Spleen (tissue), 11 donors: ENCODE measurements at regions not wholly inside any gene's neighbourhood (a gene's known extent, or its start where the extent isn't known, plus 50 kb on each side); places are given as distances from the start of the nearest gene placed in this dataset.
A peak's percentile ranks its signal among the peaks of the same experiment; 100 is the strongest.

Source experiments
- DNase-seq: peaks from one replicate; pipeline ENCODE4 v3.0.0-alpha.2; 2020
- H3K27ac ChIP-seq, 8 donors: fragments of 200-600 bp; sonication (generic) in 7 of 8; 1 replicate in 4 of 8; 2 replicates in 4 of 8; pipeline versions ENCODE4 v1.5.0 to v1.8.0; 2016 to 2021; ENCODE audit warnings: inconsistent platforms in 4 of 8, mild to moderate bottlenecking in 4 of 8, moderate library complexity in 1 of 8
- H3K27me3 ChIP-seq, 7 donors: fragments of 200-600 bp; sonication (generic) in 6 of 7; replicated peaks in 1 of 7; 1 replicate in 4 of 7; 2 replicates in 3 of 7; pipeline versions ENCODE4 v1.5.0 to v1.8.0; 2016 to 2021; ENCODE audit warnings: inconsistent platforms in 3 of 7, mild to moderate bottlenecking in 1 of 7
- H3K36me3 ChIP-seq, 6 donors: fragments of 200-600 bp; sonication (generic) in 5 of 6; 1 replicate in 4 of 6; 2 replicates in 2 of 6; pipeline versions ENCODE4 v1.5.0 to v1.8.0; 2016 to 2021; ENCODE audit warnings: inconsistent platforms in 2 of 6
- H3K4me1 ChIP-seq, 6 donors: fragments of 200-600 bp; sonication (generic) in 5 of 6; 1 replicate in 3 of 6; 2 replicates in 3 of 6; pipeline versions ENCODE4 v1.5.0 to v1.8.0; 2016 to 2021; ENCODE audit warnings: inconsistent platforms in 3 of 6
- H3K4me3 ChIP-seq, 8 donors: fragments of 200-600 bp; sonication (generic) in 7 of 8; 1 replicate in 4 of 8; 2 replicates in 4 of 8; pipeline versions ENCODE4 v1.5.0 to v1.8.0; 2016 to 2021; ENCODE audit warnings: inconsistent platforms in 4 of 8, mild to moderate bottlenecking in 4 of 8, moderate library complexity in 2 of 8
- H3K9me3 ChIP-seq, 8 donors: fragments of 200-600 bp; sonication (generic) in 7 of 8; 1 replicate in 4 of 8; 2 replicates in 4 of 8; pipeline versions ENCODE4 v1.5.0 to v1.8.0; 2016 to 2021; ENCODE audit warnings: inconsistent platforms in 4 of 8
- POLR2A ChIP-seq, 3 donors: fragments of 450-650 bp; IDR thresholded peaks; one replicate each; pipeline ENCODE4 v1.5.1; 2017; ENCODE audit warnings: antibody characterized with exemption in 3 of 3, mild to moderate bottlenecking in 1 of 3
- POLR2AphosphoS5 ChIP-seq, 3 donors: sonication (generic); formaldehyde crosslinking; IDR thresholded peaks; one replicate each; pipeline ENCODE4 v1.5.1; 2017; ENCODE audit warnings: antibody characterized with exemption in 3 of 3
- WGBS, 5 donors: extraction: QIAGEN DNeasy Blood & Tissue Kit in 3 of 5; methylation state at CpG; one replicate each; pipeline versions ENCODE4 v1.1.5 to v1.1.7; 2013 to 2018; 5-methylcytosine and 5-hydroxymethylcytosine counted together
- intact Hi-C: fragments of 100-400 bp; cut with DNase I; formaldehyde crosslinking; loops from one replicate; pipeline ENCODE4 v1.15.0; 2023; ENCODE audit warnings: low total_unique reads
- TF ChIP-seq, protein P1 (sequence below), 11 experiments: fragments of 200-600 bp in 7 of 11; fragments of 450-650 bp in 4 of 11; sonication (generic) in 4 of 11; IDR thresholded peaks in 8 of 11; conservative IDR thresholded peaks in 3 of 11; 1 replicate in 7 of 11; 2 replicates in 4 of 11; pipeline versions ENCODE4 v1.4.0 to v1.8.0; 2016 to 2021; ENCODE audit warnings: antibody characterized with exemption in 11 of 11, inconsistent platforms in 4 of 11, mild to moderate bottlenecking in 1 of 11
- donor health status: healthy with polysubstance abuse.
- donor health status: DM: no; HTN: no; CAD: no; lungs with moderate emphysema.
- donor health status: DM: no; HTN: no; CAD: no.
- donor health status: Bipolar disorder and iron deficiency.
- donor health status: healthy.
- donor health status: DM: no; HTN: no; CAD: no.
- donor health status: DM: yes; HTN: yes; CAD: no.

DNA sequence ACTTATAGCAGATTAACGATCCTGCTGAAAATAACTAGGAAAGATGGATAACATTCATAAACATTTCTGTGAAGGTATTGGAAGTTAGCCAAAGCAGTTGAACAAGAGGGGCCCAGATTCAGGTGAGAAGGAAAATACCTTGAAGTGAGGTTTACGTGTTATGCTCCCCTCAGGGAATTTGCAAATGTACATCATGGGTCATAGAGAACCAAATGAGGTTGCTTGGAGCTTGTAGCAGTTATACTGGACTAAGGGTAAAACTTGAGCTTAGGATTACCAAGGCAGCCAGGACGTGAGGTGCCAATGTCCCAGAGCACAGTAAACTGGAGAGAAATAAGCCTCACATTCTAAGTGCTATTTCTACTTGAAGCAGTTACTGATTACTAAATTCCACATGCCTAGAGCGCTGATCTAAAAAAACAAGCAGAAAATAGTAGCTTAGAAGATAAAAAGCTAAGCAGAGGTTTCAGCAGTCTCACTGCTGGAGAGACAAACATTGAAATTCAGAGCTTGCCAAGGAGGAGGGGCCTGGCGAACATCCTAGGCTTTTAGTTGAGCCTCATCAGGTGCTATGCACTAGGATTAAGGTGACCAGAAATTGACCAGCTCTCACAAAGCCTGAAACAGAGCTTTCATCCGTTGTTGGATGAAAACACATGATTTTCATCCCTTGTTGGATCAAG, 136.7 kb upstream of the FAM20A start:
- Histone ChIP-seq H3K4me3 (no peak overlapping the region), H3K36me3 (no peaks in the 10 kb centered on the region), H3K9me3 (peaks cover 0 to 20% (median 10%) of the 10 kb centered on the region in 8 donors), H3K4me1 (peaks cover 0 to 14% (median 0%) of the 10 kb centered on the region in 6 donors), H3K27ac (no peak overlapping the region), H3K27me3 (peaks cover 0 to 7% (median 0%) of the 10 kb centered on the region in 7 donors)
- intact Hi-C loops: no loop called here
- TF ChIP-seq, protein P1, sequence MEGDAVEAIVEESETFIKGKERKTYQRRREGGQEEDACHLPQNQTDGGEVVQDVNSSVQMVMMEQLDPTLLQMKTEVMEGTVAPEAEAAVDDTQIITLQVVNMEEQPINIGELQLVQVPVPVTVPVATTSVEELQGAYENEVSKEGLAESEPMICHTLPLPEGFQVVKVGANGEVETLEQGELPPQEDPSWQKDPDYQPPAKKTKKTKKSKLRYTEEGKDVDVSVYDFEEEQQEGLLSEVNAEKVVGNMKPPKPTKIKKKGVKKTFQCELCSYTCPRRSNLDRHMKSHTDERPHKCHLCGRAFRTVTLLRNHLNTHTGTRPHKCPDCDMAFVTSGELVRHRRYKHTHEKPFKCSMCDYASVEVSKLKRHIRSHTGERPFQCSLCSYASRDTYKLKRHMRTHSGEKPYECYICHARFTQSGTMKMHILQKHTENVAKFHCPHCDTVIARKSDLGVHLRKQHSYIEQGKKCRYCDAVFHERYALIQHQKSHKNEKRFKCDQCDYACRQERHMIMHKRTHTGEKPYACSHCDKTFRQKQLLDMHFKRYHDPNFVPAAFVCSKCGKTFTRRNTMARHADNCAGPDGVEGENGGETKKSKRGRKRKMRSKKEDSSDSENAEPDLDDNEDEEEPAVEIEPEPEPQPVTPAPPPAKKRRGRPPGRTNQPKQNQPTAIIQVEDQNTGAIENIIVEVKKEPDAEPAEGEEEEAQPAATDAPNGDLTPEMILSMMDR (IDR thresholded peaks at IDR 0.05 in 8 of 11, conservative IDR thresholded peaks at IDR 0.05 in 3 of 11): no peak
- TF ChIP-seq POLR2A (IDR thresholded peaks at IDR 0.05): no peak
- DNase-seq: no peak
- WGBS, 5 donors: 77 to 87% (median 85%) methylated on average over 6 of the region's 6 CpGs

GRCh38 chr17:68734931-68735330, 133.8 kb upstream of the FAM20A start:
- no peak for DNase-seq
- Histone ChIP-seq H3K4me1 (peaks cover 0 to 15% (median 0%) of the 10 kb centered on the region in 6 donors), H3K36me3 (no peaks in the 10 kb centered on the region), H3K9me3 (peaks cover 0 to 9% (median 3%) of the 10 kb centered on the region in 8 donors), H3K27me3 (peaks cover 0 to 7% (median 0%) of the 10 kb centered on the region in 7 donors), H3K4me3 (no peak overlapping the region), H3K27ac (no peak overlapping the region)
- intact Hi-C loops: no loop called here
- no peak for TF ChIP-seq POLR2AphosphoS5 (IDR thresholded peaks at IDR 0.05)
- TF ChIP-seq, protein P1 (IDR thresholded peaks at IDR 0.05 in 8 of 11, conservative IDR thresholded peaks at IDR 0.05 in 3 of 11): no peak
- no peak for TF ChIP-seq POLR2A (IDR thresholded peaks at IDR 0.05)

DNA sequence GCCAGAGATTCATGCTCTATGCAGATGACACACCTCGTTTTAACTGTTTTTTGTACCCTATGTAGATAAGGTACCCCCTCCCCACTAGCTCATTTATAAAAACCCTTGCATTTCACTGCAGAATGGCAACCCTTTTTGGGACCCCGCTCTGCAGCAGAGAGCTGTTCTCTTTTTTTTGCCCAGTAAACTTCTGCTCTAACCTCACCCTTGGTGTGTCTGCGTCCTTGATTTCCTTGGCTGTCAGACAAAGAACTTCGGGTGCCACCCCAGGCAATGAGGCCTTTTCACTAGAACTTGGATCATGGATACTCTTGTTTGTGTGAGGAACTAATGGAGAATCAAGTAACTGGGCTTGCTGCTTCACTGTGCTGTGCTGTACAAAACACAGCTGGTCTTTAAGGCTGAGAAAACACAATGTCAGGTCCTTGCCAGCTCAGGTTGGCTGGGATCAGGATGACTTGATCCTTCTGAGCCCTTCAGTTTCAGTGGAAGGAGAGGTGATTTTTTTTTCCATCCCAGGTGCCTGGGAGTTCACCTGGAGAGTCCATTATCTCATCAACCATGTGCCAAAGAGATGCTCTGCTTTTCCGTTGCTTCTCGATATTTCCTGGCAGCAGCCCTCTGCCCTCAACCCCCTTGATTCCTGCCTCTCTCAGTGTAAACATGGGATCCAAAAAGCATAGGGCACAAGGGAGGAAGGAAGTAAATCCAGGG, 133.2 kb upstream of the FAM20A start:
- Histone ChIP-seq H3K27me3 (peaks cover 0 to 7% (median 0%) of the 10 kb centered on the region in 7 donors), H3K4me1 (peaks cover 0 to 15% (median 0%) of the 10 kb centered on the region in 6 donors), H3K4me3 (no peak overlapping the region), H3K9me3 (peaks cover 0 to 9% (median 3%) of the 10 kb centered on the region in 8 donors), H3K27ac (peak overlapping the region in 2 of 8 donors; percentile 44 to 57), H3K36me3 (no peaks in the 10 kb centered on the region)
- TF ChIP-seq POLR2A (IDR thresholded peaks at IDR 0.05) (no peak), POLR2AphosphoS5 (IDR thresholded peaks at IDR 0.05) (no peak)
- TF ChIP-seq, protein P1 (IDR thresholded peaks at IDR 0.05 in 8 of 11, conservative IDR thresholded peaks at IDR 0.05 in 3 of 11): no peak
- WGBS, 5 donors: 69 to 81% (median 78%) methylated on average over 6 of the region's 6 CpGs
- DNase-seq: no peak
- intact Hi-C loops: no loop called here
